MV-4-11 (cell line): ENCODE measurements at regions not wholly inside any gene's neighbourhood (a gene's known extent, or its start where the extent isn't known, plus 50 kb on each side); places are given as distances from the start of the nearest gene placed in this dataset.

Experiments used
- DNase-seq: peaks from one replicate; lab custom pipeline; 2025; lab: John Stamatoyannopoulos, UW

DNA sequence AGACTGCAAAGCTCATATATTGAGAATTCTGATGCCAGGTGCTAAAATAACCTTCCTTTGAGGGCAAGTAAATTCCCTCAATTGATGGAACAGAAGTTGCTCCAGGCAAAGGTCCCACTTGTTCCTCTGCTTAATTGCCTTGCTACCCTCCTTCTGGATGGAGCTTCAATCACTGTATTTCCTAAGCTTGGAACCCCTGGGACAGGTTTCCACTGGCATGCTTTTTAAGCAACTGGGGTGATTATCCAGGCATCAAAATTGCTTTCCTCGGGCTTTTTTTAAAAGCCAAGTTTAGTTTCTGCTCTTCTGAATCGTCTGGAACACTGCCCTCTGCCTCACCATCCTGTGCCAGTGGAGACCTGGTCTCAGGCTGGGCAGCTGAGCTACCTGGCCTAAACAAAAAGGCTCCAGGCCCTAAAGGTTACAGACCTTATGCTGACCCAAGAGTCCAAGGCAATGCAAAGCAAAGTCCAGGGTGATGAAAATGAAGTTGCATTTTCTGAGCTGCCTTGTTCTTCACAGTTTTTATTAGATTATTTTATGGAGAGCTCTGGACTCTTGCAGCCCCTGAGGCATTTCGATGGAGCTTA lies 167.9 kb upstream of the CD180 start:
- no peak for DNase-seq

GRCh38 chr5:67363963-67364362 lies 167.4 kb upstream of the CD180 start:
- DNase-seq: no peak

DNA sequence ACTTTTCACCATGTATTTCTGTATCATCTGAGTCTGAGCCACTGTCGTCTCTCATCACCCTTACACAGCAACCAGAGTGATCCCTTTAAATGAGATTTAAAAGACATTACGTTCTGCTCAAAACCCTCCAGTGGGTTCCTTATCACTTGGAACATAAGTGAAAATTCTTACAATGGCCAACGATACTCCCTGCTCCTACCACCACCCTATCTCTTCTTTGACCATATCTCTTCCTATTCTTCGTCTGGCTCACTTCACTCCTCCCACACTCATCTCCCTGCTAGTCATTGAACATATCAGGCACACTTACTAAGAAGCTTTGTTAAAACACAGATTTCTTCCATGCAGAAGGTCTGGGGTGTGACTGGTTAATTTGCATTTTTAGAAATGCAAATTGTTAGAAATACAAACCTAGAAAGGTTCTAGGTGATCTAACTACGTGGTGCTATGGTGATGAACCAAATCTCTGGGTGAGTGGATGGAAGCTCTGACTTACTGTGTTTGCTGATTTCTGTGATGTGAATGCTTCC lies 166.6 kb upstream of the CD180 start:
- DNase-seq: no peak

DNA sequence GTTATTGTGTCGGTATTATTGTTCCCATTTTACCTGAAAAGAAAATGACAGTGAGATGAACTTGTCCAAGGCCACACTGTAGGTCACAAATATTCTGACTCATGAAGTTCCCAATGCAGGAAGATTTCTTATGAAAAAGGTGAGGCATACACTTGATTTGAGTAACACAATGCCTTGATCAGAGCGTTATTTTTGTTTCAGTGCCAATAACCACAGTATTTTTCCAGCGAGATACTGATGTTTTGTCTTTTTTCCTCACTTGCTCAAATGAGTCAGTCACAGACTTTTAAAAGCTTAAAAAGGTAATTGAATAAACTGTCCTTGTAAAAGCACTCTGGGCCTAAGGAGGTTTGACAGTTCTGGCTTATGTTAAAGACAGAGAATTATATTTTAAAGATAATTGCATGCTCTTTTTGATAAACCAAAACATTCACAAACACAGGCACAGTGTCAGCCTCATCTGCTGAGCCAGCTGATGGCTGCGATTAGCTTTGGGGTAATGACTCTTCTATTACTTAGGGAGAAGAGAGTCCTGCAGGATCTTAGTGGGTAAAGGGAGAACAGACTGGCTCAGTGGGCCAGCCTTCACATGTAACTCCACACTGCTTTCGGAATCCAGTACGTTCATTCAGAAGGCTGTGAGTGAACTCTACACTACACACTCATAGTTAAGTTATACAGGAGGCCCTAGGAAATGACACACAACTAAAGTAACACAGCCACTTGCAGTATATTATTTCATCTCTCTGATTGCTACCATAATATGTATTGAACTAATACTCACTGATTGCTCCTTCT lies 165.5 kb upstream of the CD180 start:
- no peak for DNase-seq

GRCh38 chr5:67360047-67360446 lies 163.4 kb upstream of the CD180 start:
- DNase-seq: no peak

DNA sequence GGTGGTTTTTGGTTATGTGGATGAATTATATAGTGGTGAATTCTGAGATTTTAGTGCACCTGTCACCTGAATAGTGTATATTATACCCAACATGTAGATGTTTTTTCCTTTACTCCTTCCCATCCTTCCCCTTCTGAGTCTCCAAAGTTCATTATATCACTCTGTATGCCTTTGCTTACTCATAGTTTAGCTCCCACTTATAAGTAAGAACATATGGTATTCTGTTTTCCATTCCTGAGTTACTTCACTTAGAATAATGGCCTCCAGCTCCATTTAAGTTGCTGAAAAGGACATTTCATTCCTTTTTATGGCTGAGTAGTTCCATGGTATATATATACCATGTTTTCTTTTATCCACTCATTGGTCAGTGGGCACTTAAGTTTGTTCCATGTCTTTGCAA lies 161.6 kb upstream of the CD180 start:
- no peak for DNase-seq

DNA sequence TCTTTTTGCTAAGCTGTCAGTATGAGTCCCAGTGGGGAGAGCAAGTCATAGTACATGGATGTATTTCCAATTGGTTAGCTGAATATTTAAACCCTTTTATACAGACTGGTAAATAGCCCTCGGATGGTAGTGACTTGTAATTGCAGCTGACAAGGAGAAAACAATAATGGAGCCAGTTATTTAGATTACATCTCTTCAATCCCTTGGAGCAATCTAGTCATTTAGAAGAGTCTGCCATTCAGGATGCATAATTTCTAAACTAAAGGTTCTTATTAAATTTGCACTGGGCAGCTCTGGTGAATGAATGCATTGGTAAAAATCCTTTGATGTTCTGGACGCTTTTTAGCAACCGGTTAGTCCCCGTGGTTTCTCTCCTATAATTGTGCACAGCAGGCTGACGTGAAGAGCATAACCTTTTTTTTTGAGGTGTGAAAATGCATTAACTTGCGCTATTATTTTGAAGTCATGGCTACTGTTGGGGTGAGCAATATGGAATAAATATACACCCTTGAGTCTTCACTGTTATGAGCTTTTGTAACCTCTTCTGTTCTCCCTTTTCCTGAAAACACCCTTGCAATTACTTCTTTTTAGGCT lies 158.6 kb upstream of the CD180 start:
- no peak for DNase-seq

- DNase-seq: no peak
Measured at GRCh38 chr5:67353500-67354450, 157.2 kb upstream of the CD180 start.

DNA sequence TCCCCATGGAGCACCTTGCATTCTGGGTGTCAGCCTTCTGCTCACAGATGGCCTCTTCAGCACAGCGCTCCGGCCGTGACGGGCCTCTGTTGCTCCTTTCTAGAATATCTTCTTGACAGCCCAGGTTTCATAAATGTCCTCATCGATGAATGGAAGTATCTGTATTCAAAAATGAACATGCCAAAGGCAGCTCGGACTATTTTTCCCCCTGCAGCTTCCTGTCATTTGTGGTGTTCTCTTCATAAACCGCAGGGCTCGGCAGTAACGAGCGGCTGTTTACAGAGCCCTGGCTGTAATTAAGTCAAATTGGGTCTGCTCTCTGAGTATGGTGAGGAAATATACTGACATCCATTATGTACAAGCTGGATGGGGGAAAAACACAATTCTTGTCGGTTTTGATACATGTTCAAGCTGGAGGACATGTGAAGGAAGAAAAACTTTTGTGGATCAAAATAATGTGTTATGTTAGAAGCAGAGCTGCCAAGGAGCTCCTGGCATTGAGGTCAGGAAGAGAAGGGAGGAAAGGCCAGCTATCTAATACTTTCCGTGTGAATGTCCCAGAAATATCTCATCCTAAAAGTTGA lies 154.1 kb upstream of the CD180 start:
- DNase-seq: no peak

GRCh38 chr5:67350185-67350584 lies 153.6 kb upstream of the CD180 start:
- no peak for DNase-seq

DNA sequence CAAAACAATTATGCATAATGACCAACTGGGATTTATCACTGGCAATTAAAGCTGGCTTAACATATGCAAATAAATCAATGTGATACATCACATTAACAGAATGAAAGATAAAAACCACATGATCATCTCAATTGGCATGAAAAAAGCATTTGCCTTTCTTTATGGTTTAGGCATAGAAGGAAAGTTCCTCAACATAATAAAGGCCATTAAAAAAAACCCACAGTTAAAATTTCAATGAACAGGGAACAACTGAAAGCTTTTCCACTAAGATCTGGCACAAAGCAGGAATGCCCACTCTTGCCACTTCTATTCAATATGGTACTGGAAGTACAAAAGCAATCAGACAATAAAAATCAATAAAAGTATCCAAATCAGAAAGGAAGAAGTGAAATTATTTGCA lies 151.2 kb upstream of the CD180 start:
- DNase-seq: no peak

DNA sequence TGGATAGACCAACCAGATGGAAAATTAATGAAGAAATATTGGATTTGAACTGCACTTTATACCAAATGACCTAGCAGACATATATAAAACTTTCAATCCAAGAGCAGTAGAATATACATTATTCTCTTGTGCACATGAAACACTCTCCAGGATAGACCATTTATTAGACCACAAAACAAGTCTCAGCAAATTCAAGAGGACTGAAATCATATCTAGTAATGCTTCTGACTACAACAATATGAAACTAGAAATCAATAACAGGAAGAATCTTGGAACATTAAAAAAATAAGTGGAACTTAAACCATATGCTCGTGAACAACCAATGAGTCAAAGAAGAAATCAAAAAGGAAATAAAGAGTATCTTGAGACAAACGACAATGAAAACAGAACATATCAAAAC lies 150.0 kb upstream of the CD180 start:
- no peak for DNase-seq

GRCh38 chr5:67344870-67345269 lies 148.3 kb upstream of the CD180 start:
- DNase-seq: no peak

- no peak for DNase-seq
Measured at GRCh38 chr5:67343835-67344234, 147.2 kb upstream of the CD180 start.

DNA sequence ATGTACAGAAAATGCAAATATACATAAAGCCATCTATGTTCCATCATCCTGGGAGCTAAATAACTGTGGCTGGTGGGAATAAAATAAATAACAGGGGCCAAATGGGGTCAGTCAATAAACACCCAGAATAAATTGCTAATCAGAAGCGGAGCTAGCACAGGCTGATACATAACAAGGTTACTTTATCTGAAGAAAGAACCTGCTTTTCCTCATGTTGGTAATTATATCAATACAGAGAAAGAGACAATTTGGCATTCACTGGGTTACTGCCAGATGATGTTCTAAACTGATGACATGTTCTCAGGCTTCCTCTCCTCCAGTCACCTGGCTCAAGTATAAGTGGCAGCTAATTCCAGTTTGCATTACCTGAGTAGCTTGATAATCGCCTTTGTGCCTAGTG lies 144.9 kb upstream of the CD180 start:
- no peak for DNase-seq

- no peak for DNase-seq
Measured at GRCh38 chr5:67339219-67339767, 142.7 kb upstream of the CD180 start.

DNA sequence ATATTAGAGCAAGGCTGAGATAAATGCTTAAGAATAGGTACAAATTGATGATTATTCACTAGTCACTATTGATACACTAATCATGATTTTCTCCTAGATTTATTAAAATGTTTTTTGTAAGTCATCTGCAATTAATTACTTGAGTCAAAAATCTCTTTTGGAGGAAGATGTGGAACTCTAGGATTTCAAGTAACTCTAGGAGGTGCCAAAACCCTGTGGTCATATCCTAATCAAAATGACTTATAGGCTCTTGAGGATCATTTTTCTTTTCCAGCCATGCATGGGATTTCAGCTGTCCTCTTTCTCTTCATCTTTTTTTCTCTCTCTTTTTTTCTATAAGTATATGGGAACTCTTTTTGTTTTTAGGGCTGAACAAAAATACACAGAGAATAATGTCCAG lies 141.8 kb upstream of the CD180 start:
- no peak for DNase-seq

DNA sequence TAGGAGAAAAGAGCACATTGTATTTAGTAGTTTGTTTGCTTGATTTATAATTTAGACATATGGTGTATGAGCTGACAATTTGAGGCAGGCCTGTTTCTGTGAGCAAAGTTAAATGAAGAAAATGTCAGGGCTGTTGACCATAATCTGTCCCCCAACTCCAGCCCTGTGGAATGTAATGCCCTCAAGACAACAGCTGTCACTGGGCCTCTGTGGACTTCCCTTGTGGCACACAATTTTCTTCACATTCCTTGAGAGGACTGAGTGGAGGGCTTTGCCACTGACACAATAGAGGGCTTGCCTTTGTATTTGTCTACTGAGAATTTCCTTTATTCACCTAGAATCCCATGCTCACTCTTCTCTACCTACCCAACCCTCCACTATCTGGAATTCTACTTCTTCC lies 141.2 kb upstream of the CD180 start:
- DNase-seq: no peak

DNA sequence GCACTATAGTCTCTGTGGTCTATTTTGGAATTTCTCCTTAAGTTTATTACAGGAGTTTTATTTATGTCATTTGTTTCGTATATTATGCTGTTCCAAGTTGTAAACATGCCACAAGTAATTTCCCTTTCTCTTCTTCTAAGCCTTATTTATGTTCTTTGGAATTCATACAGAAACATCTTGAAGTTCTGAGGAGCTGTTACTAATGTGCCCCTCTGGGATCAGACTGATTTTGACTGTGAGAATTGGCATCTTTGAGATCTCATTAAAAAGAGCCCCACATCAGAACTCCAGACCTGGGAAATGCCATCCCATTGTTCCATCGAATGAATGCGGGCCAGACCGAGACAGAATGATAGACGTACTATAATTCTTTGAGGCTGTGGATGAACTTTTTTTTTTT lies 138.8 kb upstream of the CD180 start:
- DNase-seq: no peak

DNA sequence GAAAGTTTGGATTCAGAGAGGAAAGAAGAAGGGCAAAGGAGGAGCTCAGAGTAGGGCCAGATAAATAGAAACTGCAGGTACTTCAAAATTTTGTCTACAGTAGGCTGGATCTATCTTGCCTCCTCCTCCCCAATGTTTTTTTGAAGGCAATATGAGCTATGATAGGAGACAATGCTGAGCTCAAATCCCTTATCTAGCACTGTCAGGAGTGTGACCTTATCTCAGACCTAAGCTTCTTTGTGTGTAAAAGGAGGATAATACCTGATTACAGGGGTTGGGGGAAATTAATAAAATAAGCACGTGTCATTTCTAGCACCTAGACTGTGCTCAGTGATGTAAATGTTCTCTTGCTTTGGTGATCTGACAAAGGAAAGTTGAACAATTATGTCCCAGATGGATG lies 137.8 kb upstream of the CD180 start:
- DNase-seq: no peak

GRCh38 chr5:67333171-67333570 lies 136.6 kb upstream of the CD180 start:
- DNase-seq: no peak
